Motor neuron (in vitro differentiated cells): ENCODE measurements at regions not wholly inside any gene's neighbourhood (a gene's known extent, or its start where the extent isn't known, plus 50 kb on each side); places are given as distances from the start of the nearest gene placed in this dataset.

ENCODE experiments used
- ATAC-seq, 8 experiments: fragments of 200-7000 bp; cut with Tn5 transposase; replicated peaks in 6 of 8; 2 replicates each; pipeline ENCODE4 v1.8.0; 2021; ENCODE audit warnings: mild to moderate bottlenecking in 8 of 8, moderate library complexity in 8 of 8
- H3K27ac ChIP-seq, 2 donors: fragments of 250-450 bp; sonication (Bioruptor Pico); 2 replicates each; pipeline ENCODE4 v1.9.0; 2021; ENCODE audit warnings: antibody characterized with exemption in 2 of 2, mild to moderate bottlenecking in 2 of 2, moderate library complexity in 1 of 2
- H3K4me1 ChIP-seq, 2 donors: fragments of 250-450 bp; sonication (Bioruptor Pico); replicated peaks in 1 of 2; 2 replicates each; pipeline ENCODE4 v1.6.1; 2021; ENCODE audit warnings: antibody characterized with exemption in 2 of 2, mild to moderate bottlenecking in 2 of 2, moderate library complexity in 1 of 2
- H3K4me3 ChIP-seq, 5 donors: fragments of 250-450 bp; sonication (Bioruptor Pico); 2 replicates each; pipeline ENCODE4 v1.9.0; 2021; ENCODE audit warnings: antibody characterized with exemption in 5 of 5, mild to moderate bottlenecking in 5 of 5, moderate library complexity in 4 of 5
- WGBS, 10 experiments: fragments of 450-650 bp; shearing (Covaris generic); methylation state at CpG; one replicate each; pipeline ENCODE4 v1.0.0; 2022; 5-methylcytosine and 5-hydroxymethylcytosine counted together
- in situ Hi-C, 9 experiments: fragments of 400-800 bp; cut with MboI; loops; one replicate each; pipeline ENCODE4 v1.15.0; 2021; ENCODE audit warnings: low sequenced_read_pairs in 9 of 9, low pct_unique_long_range_greater_than_20kb in 2 of 9; ENCODE audit not compliant: unreplicated experiment in 9 of 9

DNA sequence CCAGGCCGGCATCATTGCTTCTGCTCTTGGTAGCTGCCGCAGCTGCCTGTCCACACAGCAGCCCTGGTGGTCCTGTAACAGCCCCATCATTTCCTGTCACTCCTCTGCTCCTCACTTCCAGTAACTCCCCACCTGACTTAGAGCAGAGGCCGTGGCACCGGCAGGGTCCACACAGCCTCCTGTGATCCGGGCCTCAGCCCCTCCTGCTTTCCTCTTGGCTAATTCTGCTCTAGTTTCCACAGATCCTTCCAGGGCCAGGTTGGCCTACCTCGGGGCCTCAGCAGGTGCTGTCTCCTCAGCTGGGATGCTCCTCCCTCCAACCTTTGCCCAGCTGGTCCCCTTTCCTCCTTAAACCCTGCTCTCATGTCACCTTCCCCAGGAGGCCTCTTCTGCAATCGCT lies 80.2 kb downstream of the FZD10 start:
- Histone ChIP-seq H3K4me1 (no peaks in the 10 kb centered on the region), H3K27ac (no peak overlapping the region), H3K4me3 (no peak overlapping the region)
- no peak for ATAC-seq
- 0 to 80% (median 54%) methylated on average over 1 to 4 of the region's 7 CpGs; no CpG with 5 or more reads in 6 of the 10 experiments for WGBS, 10 experiments
- in situ Hi-C loops: no loop called here

DNA sequence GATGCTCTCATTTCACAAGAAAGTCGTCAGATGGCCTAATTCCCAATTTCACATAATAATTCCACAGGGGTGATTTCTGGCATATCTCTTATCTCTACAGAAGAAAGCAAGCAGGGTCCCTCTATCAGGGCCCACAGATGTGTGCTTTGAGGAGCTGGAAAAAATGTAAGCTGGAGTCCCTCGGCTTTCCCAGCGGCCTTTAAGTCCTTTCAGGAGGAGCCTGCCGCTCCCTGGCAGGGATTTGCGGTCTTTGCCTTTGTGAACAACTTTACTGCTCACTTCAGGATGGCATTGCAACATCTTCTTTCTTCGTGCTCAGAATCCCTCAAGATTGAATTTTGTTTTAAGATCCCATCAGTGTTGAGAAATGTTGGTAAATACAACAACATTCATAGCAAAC lies 83.0 kb downstream of the FZD10 start:
- H3K4me3 ChIP-seq: no peak overlapping the region
- no peak for ATAC-seq
- H3K27ac ChIP-seq: no peak overlapping the region
- WGBS, 10 experiments: 6 to 100% (median 22%) methylated on average over 1 to 6 of the region's 6 CpGs; no CpG with 5 or more reads in 4 of the 10 experiments
- H3K4me1 ChIP-seq: no peaks in the 10 kb centered on the region
- in situ Hi-C loops: no loop called here

DNA sequence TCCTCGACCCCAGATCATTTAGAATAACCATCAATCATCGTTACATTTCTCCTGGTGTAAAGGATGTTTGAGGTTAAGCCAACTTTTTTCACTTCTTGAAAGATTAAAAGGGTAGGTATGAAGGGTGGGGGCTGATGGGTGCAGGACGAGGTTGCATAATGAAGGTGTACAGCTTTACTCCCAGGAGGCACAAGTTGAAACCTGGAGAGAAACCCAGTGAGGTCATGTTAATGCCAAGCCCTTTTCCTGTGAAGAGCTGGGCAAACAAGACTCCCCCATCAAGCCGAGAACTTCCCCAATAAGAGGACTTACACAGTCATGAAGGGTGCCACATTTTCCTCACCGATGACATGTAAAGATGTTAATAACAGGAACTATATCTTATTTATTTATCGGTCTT lies 84.3 kb downstream of the FZD10 start:
- no peak for ATAC-seq
- in situ Hi-C loops: no loop called here
- Histone ChIP-seq H3K4me1 (no peaks in the 10 kb centered on the region), H3K27ac (no peak overlapping the region), H3K4me3 (no peak overlapping the region)
- 0 to 78% (median 25%) methylated on average over 1 to 6 of the region's 6 CpGs for WGBS, 10 experiments

DNA sequence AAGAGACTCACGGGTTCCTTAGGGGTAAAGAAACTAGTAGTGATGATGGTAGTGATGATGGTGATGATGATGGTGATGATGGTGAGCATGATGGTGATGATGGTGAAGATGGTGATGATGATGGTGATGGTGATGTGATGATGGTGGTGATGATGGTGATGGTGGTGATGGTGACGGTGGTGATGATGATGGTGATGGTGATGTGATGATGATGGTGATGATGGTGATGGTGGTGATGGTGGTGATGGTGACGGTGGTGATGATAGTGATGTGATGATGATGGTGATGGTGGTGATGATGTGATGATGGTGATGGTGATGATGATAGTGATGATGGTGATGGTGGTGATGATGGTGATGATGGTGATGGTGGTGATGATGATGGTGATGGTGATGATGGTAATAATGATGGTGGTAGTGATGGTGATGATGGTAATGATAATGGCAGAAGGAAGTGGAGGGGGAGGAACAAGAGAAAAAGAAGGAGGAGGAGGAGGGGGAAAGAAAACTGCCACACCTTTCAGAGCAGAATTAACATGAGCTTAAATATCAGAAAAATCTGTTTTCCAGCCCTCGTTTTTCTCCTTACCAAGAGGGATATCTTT lies 85.5 kb downstream of the FZD10 start:
- no peak overlapping the region for H3K27ac ChIP-seq
- no peak for ATAC-seq
- 0 to 80% (median 21%) methylated on average over 2 to 4 of the region's 4 CpGs for WGBS, 10 experiments
- H3K4me1 ChIP-seq: no peaks in the 10 kb centered on the region
- in situ Hi-C loops: no loop called here
- H3K4me3 ChIP-seq: no peak overlapping the region

DNA sequence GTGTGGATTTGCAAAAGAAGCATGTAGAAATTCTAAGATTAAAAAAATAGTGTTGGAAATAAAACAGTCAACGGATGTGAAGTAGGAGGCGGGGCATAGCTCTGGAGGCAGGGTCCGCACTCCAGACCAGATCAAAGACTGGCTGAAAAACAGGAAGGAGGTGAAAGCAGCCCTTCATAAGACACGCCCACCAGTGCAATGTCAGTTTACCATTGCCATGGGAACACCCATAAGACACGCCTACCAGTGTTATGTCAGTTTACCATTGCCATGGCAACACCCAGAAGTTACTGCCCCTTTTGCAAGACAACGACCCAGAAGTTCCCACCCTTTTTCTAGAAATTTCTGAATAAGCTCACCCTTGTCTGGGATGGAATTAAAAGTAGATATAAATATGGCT lies 87.1 kb downstream of the FZD10 start:
- WGBS, 10 experiments: 0 to 94% (median 48%) methylated on average over 2 to 5 of the region's 6 CpGs; no CpG with 5 or more reads in 1 of the 10 experiments
- H3K4me3 ChIP-seq: no peak overlapping the region
- no peaks in the 10 kb centered on the region for H3K4me1 ChIP-seq
- no peak for ATAC-seq
- in situ Hi-C loops: no loop called here
- no peak overlapping the region for H3K27ac ChIP-seq

DNA sequence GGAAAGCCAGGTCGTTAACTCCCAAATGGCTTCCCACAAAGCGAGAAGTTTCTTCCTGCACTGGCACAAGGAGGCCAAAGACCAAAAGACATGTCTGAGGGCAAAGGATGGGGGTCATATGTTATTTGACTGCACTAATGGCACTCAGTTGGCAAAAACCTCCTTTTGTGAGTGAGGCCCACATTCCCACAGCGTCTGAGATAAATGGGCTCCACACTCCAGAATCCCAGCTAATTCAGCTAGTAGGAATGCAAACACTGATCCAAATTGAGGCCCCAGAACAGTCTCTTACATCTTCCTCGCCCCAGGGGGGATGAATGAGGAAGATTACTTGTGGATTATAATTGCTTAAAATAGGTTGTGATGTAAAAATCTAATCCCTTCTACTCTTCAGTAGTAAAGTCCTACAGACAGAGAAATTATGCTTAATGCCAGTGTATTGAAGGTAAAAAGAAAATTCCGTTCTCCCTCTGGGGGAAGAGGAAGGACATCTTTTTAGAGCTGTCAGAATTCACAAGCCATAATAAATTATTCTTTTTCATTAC lies 86.4 kb upstream of the PIWIL1 start:
- WGBS, 10 experiments: 0 to 81% (median 14%) methylated on average over 1 to 5 of the region's 5 CpGs; no CpG with 5 or more reads in 1 of the 10 experiments
- ATAC-seq: no peak
- Histone ChIP-seq H3K4me1 (no peaks in the 10 kb centered on the region), H3K4me3 (no peak overlapping the region), H3K27ac (no peak overlapping the region)
- in situ Hi-C loops: no loop called here

DNA sequence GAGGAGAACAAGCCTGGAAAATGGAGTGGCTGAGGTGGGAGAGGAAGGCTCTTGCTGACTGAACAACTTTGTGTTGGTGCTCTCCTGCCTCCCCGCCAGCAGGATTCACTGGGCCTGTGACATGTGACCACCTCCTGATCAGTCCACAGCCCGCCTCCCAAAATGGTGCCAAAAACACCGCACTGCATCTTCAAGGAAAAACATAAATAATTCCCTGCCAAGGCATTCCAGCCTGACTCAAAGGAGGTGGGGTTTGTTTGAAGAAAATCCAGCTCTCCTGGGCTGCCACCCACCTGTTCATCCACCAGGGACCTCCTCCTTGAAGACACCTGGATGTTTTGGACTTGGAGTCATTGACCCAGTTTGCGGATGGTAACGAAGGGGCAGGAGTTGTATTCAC lies 83.8 kb upstream of the PIWIL1 start:
- in situ Hi-C loops: no loop called here
- H3K27ac ChIP-seq: no peak overlapping the region

DNA sequence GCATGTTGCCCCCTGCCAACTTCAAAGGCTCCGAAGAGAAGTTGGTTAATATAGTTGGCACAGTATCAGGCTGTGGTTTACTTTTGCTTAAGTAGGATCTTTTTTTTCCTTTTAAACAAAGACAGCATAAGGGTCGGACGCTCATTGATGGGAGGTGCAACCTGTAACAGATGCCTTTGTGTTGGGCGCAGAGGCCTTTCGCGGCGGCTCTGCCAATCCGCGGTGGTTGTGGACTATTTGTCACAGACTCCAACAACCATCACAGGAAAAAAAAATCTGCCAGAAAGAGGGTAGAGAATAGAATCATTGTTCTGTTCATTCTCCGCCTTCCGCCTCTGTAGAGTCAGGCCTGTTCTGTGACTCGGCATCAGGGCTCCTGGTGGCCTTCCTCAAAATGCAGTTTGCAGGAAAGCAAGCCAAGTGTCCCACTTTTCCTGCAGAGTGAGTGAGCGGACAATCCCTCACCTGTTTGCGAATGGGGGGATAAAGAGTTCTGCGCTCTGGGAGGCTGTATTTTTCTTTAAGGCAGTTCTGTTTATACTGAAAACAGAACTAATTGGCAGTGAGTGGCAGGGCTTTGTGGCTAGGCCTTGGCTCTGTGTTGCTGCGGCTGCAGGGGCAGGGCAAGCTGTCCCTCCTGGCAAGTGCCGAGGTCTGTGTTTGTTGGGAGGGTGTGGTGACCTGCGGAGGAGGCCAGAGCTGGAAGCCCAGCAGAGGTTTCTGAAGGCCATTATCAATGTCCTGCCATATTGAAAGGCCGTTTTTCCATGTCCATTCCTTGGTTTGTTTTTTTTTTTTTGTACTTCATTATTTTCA lies 83.0 kb upstream of the PIWIL1 start:
- 0 to 88% (median 45%) methylated on average over 1 to 16 of the region's 19 CpGs for WGBS, 10 experiments
- in situ Hi-C loops: no loop called here
- ATAC-seq: peak in 2 of 8 experiments; percentile 59 to 96
- H3K27ac ChIP-seq: no peak overlapping the region
- H3K4me3 ChIP-seq: no peak overlapping the region
- no peaks in the 10 kb centered on the region for H3K4me1 ChIP-seq

More for the DNA sequence above, 83.8 kb upstream of the PIWIL1 start:
- no peaks in the 10 kb centered on the region for H3K4me1 ChIP-seq
- WGBS, 10 experiments: 40 to 80% (median 59%) methylated on average over 1 to 3 of the region's 5 CpGs; no CpG with 5 or more reads in 6 of the 10 experiments
- ATAC-seq: no peak
- H3K4me3 ChIP-seq: no peak overlapping the region

DNA sequence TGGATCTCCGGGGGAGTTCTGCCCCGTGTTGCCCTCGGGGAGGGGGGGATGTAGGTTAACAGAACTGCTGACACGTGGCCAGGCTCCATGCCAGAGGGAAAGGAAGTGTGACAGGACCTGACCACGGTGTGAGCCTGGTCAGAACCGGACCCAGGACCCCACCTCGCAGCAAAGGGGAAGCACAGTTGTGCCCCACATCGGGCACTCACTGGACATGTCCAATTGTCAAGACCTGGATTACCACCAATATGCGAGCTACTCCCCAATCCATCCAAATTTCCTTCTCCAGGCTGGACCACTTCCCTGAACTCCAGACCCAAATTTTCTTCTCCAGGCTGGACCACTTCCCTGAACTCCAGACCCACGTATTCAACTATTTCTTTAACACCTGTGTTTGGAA lies 78.8 kb upstream of the PIWIL1 start:
- Histone ChIP-seq H3K27ac (no peak overlapping the region), H3K4me3 (no peak overlapping the region), H3K4me1 (no peaks in the 10 kb centered on the region)
- WGBS, 10 experiments: 0 to 100% (median 30%) methylated on average over 1 to 10 of the region's 10 CpGs; no CpG with 5 or more reads in 2 of the 10 experiments
- ATAC-seq: no peak
- in situ Hi-C loops: no loop called here

DNA sequence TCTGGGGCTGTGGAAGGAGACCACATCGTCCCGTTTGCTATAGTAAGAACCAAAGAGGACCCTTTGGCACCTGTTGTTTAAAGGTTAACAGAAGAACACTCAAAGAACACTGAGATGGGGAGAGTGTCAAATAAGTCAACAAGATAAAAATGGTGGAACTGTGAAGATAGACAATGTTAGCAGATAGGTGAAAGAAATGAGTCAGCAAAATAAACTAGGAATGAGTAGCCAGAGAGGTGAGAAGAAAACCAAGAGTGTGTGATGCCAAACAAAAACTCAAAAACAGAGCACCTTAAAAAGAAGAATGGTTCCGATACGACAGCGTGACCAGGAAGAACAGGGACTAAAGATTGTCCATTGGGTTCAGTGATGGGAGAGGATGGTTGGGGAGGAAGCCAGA lies 74.7 kb upstream of the PIWIL1 start:
- WGBS, 10 experiments: 5 to 90% (median 57%) methylated on average over 1 to 5 of the region's 5 CpGs
- H3K27ac ChIP-seq: no peak overlapping the region
- in situ Hi-C loops: no loop called here
- ATAC-seq: no peak
- no peaks in the 10 kb centered on the region for H3K4me1 ChIP-seq
- no peak overlapping the region for H3K4me3 ChIP-seq

DNA sequence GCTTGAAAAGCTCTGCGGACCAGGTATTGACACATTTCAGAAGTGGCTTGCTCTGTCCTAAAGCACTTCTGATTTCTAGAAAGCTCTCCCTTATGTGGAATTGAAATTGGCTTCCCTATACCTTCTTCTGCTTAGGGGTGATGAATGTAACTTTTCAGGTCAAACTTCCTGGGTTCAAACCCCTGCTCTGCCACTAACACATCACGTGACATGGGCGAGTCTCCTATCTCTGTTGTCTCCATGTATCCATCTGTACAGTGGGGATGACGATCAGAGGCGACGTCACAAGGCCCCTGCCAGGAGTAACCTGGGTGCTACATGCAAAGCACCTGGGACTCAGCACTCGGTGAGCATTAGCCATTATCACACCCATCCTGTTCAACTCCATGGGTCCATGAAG lies 73.7 kb upstream of the PIWIL1 start:
- no peak overlapping the region for H3K4me3 ChIP-seq
- WGBS, 10 experiments: 14 to 92% (median 34%) methylated on average over 1 to 6 of the region's 7 CpGs; no CpG with 5 or more reads in 1 of the 10 experiments
- no peak overlapping the region for H3K27ac ChIP-seq
- H3K4me1 ChIP-seq: no peaks in the 10 kb centered on the region
- in situ Hi-C loops: no loop called here
- no peak for ATAC-seq

DNA sequence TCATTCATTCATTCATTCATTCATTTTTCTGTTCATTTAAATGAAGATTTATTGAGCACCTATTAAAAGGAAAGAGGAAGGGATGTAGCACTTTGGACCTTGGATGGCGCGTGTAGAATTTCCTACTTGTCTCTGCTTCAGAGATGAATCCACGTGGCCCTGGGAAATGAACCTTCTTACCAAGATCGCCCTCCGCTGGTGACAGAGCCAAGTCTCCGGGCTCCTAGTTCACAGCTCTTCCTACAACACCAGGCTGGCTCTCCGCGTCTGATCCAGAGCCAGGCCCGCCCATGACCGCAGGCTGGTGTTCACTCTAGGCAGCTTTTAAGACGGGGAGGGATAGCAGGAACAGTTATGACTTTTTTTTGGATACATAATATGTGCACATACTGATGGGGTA lies 70.9 kb upstream of the PIWIL1 start:
- in situ Hi-C loops: no loop called here
- no peak for ATAC-seq
- WGBS, 10 experiments: 17 to 100% (median 59%) methylated on average over 1 to 6 of the region's 11 CpGs
- Histone ChIP-seq H3K4me3 (no peak overlapping the region), H3K27ac (no peak overlapping the region), H3K4me1 (no peaks in the 10 kb centered on the region)

DNA sequence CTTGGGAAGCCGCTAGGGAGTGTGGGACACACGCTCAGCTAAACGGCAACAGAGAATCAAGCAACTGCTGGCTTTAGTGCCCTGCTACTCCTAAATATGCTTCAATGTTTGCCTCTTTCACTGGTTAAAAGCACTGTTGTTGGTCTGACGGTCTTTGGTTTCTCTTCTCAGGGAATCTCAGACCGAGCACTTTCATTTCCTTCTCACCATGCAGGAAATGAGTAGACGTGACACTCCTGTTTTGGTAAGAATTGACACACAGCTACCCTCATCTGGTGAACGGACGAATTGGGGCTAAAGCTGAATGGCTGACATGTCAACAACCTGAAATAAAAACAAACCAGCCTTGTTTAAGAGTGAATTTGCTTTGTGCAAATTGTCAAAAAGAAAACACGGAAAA lies 57.5 kb upstream of the PIWIL1 start:
- in situ Hi-C loops: no loop called here
- Histone ChIP-seq H3K4me3 (no peak overlapping the region), H3K4me1 (no peaks in the 10 kb centered on the region), H3K27ac (no peak overlapping the region)
- ATAC-seq: peak in 3 of 8 experiments; percentile 28 to 29 (median 29)
- WGBS, 10 experiments: 2 to 75% (median 53%) methylated on average over 4 to 9 of the region's 9 CpGs; no CpG with 5 or more reads in 1 of the 10 experiments
